SU-DHL-6 (cell line): ENCODE measurements at regions not wholly inside any gene's neighbourhood (a gene's known extent, or its start where the extent isn't known, plus 50 kb on each side); places are given as distances from the start of the nearest gene placed in this dataset.

ENCODE experiments used
- CTCF ChIP-seq: fragments of 200-600 bp; sonication (generic); IDR thresholded peaks from one replicate; pipeline ENCODE4 v1.5.1; 2017; ENCODE audit warnings: antibody characterized with exemption, mild to moderate bottlenecking, low read length, moderate library complexity; ENCODE audit not compliant: insufficient read depth, poor library complexity, severe bottlenecking
- EZH2phosphoT487 ChIP-seq: fragments of 200-600 bp; sonication (generic), shearing (Covaris generic); conservative IDR thresholded peaks from 2 replicates; pipeline ENCODE4 v1.6.1; 2018; ENCODE audit warnings: mild to moderate bottlenecking, antibody characterized with exemption, low read length, moderate library complexity, mixed read lengths

- TF ChIP-seq CTCF (no peak), EZH2phosphoT487 (no peak)
Measured at GRCh38 chr10:131822013-131822691, 78.7 kb upstream of the PPP2R2D start.
